ENCODE measurements at regions not wholly inside any gene's neighbourhood (a gene's known extent, or its start where the extent isn't known, plus 50 kb on each side); places are given as distances from the start of the nearest gene placed in this dataset.

DNA sequence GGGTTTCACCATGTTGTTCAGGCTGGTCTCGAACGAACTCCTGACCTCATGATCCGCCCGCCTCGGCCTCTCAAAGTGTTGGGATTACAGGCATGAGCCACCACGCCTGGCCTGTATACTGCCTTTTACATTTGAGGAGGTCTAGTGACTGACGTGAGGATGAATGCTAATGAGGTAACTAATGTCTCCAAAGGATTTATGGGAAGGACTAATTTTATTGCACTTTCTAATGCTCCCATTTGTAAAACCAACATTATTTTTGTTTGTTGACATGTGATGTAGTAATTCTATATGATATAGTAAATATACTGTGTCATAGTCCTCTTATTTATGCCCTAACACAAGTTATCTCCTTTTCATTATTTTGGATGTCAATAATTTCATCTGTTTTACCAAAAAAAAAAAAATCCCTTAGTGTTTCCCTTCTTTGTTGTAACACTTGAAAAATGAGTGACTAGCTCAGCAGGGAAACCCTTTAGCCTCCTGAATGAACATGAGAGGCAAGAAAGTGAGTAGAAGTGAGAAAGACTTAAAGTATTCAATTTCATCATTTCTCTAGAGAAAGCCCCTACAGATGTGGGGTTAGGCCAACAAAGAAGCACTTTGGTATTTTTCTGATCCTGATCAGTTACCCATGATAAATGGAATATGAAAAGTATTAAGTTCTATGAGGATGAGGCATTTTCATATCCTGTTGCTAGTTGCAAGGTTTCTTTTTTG, 596.9 kb upstream of the PCDH15 start:
- TF ChIP-seq ETV6 (CRISPR knock-in tag; IDR thresholded peaks at IDR 0.05) (no peak), IRF2 (CRISPR knock-in tag; IDR thresholded peaks at IDR 0.05; ENCODE audit: borderline replicate concordance, low read depth) (no peak), SMAD4 (CRISPR knock-in tag; IDR thresholded peaks at IDR 0.05) (no peak), NFYB (CRISPR knock-in tag; conservative IDR thresholded peaks at IDR 0.05; ENCODE audit: low read depth) (no peak), MYBL2 (CRISPR knock-in tag; IDR thresholded peaks at IDR 0.05) (no peak), FOXP1 (CRISPR knock-in tag; IDR thresholded peaks at IDR 0.05; ENCODE audit: borderline replicate concordance) (no peak), GRHL2 (CRISPR knock-in tag; IDR thresholded peaks at IDR 0.05; ENCODE audit: insufficient replicate concordance, severe bottlenecking) (no peak), GTF2I (CRISPR knock-in tag; conservative IDR thresholded peaks at IDR 0.05) (no peak)
- TF ChIP-seq, protein P1, sequence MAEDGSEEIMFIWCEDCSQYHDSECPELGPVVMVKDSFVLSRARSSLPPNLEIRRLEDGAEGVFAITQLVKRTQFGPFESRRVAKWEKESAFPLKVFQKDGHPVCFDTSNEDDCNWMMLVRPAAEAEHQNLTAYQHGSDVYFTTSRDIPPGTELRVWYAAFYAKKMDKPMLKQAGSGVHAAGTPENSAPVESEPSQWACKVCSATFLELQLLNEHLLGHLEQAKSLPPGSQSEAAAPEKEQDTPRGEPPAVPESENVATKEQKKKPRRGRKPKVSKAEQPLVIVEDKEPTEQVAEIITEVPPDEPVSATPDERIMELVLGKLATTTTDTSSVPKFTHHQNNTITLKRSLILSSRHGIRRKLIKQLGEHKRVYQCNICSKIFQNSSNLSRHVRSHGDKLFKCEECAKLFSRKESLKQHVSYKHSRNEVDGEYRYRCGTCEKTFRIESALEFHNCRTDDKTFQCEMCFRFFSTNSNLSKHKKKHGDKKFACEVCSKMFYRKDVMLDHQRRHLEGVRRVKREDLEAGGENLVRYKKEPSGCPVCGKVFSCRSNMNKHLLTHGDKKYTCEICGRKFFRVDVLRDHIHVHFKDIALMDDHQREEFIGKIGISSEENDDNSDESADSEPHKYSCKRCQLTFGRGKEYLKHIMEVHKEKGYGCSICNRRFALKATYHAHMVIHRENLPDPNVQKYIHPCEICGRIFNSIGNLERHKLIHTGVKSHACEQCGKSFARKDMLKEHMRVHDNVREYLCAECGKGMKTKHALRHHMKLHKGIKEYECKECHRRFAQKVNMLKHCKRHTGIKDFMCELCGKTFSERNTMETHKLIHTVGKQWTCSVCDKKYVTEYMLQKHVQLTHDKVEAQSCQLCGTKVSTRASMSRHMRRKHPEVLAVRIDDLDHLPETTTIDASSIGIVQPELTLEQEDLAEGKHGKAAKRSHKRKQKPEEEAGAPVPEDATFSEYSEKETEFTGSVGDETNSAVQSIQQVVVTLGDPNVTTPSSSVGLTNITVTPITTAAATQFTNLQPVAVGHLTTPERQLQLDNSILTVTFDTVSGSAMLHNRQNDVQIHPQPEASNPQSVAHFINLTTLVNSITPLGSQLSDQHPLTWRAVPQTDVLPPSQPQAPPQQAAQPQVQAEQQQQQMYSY (CRISPR knock-in tag; IDR thresholded peaks at IDR 0.05) = no peak
- TF ChIP-seq, protein P2, sequence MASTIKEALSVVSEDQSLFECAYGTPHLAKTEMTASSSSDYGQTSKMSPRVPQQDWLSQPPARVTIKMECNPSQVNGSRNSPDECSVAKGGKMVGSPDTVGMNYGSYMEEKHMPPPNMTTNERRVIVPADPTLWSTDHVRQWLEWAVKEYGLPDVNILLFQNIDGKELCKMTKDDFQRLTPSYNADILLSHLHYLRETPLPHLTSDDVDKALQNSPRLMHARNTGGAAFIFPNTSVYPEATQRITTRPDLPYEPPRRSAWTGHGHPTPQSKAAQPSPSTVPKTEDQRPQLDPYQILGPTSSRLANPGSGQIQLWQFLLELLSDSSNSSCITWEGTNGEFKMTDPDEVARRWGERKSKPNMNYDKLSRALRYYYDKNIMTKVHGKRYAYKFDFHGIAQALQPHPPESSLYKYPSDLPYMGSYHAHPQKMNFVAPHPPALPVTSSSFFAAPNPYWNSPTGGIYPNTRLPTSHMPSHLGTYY (CRISPR knock-in tag; IDR thresholded peaks at IDR 0.05) = no peak
- TF ChIP-seq, protein P3, sequence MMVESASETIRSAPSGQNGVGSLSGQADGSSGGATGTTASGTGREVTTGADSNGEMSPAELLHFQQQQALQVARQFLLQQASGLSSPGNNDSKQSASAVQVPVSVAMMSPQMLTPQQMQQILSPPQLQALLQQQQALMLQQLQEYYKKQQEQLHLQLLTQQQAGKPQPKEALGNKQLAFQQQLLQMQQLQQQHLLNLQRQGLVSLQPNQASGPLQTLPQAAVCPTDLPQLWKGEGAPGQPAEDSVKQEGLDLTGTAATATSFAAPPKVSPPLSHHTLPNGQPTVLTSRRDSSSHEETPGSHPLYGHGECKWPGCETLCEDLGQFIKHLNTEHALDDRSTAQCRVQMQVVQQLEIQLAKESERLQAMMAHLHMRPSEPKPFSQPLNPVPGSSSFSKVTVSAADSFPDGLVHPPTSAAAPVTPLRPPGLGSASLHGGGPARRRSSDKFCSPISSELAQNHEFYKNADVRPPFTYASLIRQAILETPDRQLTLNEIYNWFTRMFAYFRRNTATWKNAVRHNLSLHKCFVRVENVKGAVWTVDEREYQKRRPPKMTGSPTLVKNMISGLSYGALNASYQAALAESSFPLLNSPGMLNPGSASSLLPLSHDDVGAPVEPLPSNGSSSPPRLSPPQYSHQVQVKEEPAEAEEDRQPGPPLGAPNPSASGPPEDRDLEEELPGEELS (CRISPR knock-in tag; IDR thresholded peaks at IDR 0.05) = no peak
- TF ChIP-seq, protein P4, sequence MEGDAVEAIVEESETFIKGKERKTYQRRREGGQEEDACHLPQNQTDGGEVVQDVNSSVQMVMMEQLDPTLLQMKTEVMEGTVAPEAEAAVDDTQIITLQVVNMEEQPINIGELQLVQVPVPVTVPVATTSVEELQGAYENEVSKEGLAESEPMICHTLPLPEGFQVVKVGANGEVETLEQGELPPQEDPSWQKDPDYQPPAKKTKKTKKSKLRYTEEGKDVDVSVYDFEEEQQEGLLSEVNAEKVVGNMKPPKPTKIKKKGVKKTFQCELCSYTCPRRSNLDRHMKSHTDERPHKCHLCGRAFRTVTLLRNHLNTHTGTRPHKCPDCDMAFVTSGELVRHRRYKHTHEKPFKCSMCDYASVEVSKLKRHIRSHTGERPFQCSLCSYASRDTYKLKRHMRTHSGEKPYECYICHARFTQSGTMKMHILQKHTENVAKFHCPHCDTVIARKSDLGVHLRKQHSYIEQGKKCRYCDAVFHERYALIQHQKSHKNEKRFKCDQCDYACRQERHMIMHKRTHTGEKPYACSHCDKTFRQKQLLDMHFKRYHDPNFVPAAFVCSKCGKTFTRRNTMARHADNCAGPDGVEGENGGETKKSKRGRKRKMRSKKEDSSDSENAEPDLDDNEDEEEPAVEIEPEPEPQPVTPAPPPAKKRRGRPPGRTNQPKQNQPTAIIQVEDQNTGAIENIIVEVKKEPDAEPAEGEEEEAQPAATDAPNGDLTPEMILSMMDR (IDR thresholded peaks at IDR 0.05) = no peak
- TF ChIP-seq, protein P5, sequence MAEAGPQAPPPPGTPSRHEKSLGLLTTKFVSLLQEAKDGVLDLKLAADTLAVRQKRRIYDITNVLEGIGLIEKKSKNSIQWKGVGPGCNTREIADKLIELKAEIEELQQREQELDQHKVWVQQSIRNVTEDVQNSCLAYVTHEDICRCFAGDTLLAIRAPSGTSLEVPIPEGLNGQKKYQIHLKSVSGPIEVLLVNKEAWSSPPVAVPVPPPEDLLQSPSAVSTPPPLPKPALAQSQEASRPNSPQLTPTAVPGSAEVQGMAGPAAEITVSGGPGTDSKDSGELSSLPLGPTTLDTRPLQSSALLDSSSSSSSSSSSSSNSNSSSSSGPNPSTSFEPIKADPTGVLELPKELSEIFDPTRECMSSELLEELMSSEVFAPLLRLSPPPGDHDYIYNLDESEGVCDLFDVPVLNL (CRISPR knock-in tag; IDR thresholded peaks at IDR 0.05; ENCODE audit: borderline replicate concordance, low read depth) = no peak
- TF ChIP-seq, protein P6, sequence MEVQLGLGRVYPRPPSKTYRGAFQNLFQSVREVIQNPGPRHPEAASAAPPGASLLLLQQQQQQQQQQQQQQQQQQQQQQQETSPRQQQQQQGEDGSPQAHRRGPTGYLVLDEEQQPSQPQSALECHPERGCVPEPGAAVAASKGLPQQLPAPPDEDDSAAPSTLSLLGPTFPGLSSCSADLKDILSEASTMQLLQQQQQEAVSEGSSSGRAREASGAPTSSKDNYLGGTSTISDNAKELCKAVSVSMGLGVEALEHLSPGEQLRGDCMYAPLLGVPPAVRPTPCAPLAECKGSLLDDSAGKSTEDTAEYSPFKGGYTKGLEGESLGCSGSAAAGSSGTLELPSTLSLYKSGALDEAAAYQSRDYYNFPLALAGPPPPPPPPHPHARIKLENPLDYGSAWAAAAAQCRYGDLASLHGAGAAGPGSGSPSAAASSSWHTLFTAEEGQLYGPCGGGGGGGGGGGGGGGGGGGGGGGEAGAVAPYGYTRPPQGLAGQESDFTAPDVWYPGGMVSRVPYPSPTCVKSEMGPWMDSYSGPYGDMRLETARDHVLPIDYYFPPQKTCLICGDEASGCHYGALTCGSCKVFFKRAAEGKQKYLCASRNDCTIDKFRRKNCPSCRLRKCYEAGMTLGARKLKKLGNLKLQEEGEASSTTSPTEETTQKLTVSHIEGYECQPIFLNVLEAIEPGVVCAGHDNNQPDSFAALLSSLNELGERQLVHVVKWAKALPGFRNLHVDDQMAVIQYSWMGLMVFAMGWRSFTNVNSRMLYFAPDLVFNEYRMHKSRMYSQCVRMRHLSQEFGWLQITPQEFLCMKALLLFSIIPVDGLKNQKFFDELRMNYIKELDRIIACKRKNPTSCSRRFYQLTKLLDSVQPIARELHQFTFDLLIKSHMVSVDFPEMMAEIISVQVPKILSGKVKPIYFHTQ (CRISPR knock-in tag; IDR thresholded peaks at IDR 0.05) = no peak
- TF ChIP-seq, protein P7, sequence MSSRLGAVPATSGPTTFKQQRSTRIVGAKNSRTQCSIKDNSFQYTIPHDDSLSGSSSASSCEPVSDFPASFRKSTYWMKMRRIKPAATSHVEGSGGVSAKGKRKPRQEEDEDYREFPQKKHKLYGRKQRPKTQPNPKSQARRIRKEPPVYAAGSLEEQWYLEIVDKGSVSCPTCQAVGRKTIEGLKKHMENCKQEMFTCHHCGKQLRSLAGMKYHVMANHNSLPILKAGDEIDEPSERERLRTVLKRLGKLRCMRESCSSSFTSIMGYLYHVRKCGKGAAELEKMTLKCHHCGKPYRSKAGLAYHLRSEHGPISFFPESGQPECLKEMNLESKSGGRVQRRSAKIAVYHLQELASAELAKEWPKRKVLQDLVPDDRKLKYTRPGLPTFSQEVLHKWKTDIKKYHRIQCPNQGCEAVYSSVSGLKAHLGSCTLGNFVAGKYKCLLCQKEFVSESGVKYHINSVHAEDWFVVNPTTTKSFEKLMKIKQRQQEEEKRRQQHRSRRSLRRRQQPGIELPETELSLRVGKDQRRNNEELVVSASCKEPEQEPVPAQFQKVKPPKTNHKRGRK (CRISPR knock-in tag; IDR thresholded peaks at IDR 0.05; ENCODE audit: borderline replicate concordance) = no peak
- Mint-ChIP-seq H3K27me3 (ENCODE audit: low read depth) (no peaks in the 10 kb centered on the region), H3K4me1 (peaks cover 10% of the 10 kb centered on the region), H3K36me3 (no peaks in the 10 kb centered on the region), H3K27ac (no peak overlapping the region), H3K4me3 (no peak overlapping the region), H3K9me3 (no peaks in the 10 kb centered on the region)
- ChIA-PET CTCF (no interaction called here), POLR2A (no interaction called here)
- ATAC-seq (no peak), DNase-seq (ENCODE audit: low spot score) (no peak)

Data from WTC11 (cell line).